SK-N-MC (cell line): ENCODE measurements at regions not wholly inside any gene's neighbourhood (a gene's known extent, or its start where the extent isn't known, plus 50 kb on each side); places are given as distances from the start of the nearest gene placed in this dataset.

ENCODE experiments used
- EZH2 ChIP-seq: fragments of 200-600 bp; sonication (generic); IDR thresholded peaks from one replicate; pipeline ENCODE4 v1.6.1; 2017; ENCODE audit warnings: antibody characterized with exemption
- FOXP2 ChIP-seq: optimal IDR thresholded peaks from 2 replicates; pipeline ENCODE3; 2011; ENCODE audit warnings: mild to moderate bottlenecking, moderate library complexity; ENCODE audit not compliant: insufficient read depth; ENCODE audit errors: extremely low read length, control extremely low read depth
- POLR2AphosphoS5 ChIP-seq: IDR thresholded peaks from 2 replicates; pipeline ENCODE4 v1.6.1; 2012; ENCODE audit warnings: mild to moderate bottlenecking, low read depth, low read length, borderline replicate concordance

DNA sequence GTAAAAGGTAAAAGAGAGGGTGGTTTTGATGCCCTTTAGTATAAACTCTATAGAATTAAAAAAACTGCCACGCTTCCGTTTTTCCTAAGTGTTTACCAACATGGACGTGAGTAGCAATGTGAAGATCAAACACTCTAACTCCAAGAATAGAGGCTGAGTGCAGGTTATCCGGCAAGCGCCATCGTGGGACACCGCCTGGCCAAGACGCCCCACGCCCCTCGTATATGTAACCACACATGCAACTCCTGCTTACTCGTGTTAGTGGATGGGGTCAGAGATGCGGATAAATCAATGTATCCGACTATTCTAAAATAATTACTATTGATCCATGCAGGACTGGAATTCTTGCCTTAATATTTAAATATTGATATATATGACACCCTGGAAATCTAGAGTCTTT lies 741.3 kb downstream of the GALR1 start:
- no peak for TF ChIP-seq EZH2
- no peak for TF ChIP-seq POLR2AphosphoS5
- TF ChIP-seq FOXP2: no peak
